Activated naive CD8-positive, alpha-beta T cell (primary cell): ENCODE measurements at regions not wholly inside any gene's neighbourhood (a gene's known extent, or its start where the extent isn't known, plus 50 kb on each side); places are given as distances from the start of the nearest gene placed in this dataset.
"Not testable (repeated sequence)": the region's sequence is repeated elsewhere in the genome, so short reads cannot be mapped to it uniquely, and the experiment has no call there.

Experiments used
- H3K27ac Mint-ChIP-seq: one replicate; pipeline ENCODE4 v1.8.0; 2021; ENCODE audit warnings: mixed read lengths
- H3K27me3 Mint-ChIP-seq: one replicate; pipeline ENCODE4 v1.8.0; 2021; ENCODE audit warnings: mixed read lengths
- H3K36me3 Mint-ChIP-seq: one replicate; pipeline ENCODE4 v1.8.0; 2021; ENCODE audit warnings: mixed read lengths
- H3K4me1 Mint-ChIP-seq: one replicate; pipeline ENCODE4 v1.8.0; 2021; ENCODE audit warnings: low read depth, mixed read lengths
- H3K4me3 Mint-ChIP-seq: one replicate; pipeline ENCODE4 v1.8.0; 2021; ENCODE audit warnings: mild to moderate bottlenecking, mixed read lengths
- H3K9me3 Mint-ChIP-seq: one replicate; pipeline ENCODE4 v1.8.0; 2021; ENCODE audit warnings: low read depth, mixed read lengths

DNA sequence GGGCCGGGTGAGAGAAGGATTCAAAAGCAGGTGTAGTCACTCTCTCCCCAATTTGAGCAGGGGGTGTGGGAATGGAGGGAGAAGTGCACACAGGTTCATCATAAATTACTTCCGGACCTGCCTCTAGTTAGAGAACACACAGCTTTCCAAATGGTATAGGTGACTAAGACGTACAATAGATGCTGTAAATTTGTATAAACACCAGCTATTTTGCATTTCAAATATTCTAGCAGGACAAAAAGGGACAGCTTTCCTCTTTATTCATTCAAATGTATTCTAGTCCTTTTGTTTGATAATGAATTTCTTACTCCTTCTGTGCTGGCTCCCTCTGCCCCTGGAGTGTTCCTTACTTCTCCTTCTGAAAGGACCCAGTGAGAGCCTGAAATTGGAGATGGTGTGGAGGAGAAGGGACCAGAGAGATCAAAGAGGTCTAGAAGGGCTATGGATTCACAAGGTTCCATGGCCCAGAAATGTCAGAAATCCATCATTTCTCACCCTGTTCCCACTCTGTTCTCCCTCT lies 53.2 kb upstream of the SH3BP4 start:
- no peaks in the 10 kb centered on the region for H3K27me3 Mint-ChIP-seq
- no peak overlapping the region for H3K4me3 Mint-ChIP-seq
- H3K4me1 Mint-ChIP-seq: no peaks in the 10 kb centered on the region
- H3K27ac Mint-ChIP-seq: no peak overlapping the region
- H3K9me3 Mint-ChIP-seq: no peaks in the 10 kb centered on the region
- H3K36me3 Mint-ChIP-seq: no peaks in the 10 kb centered on the region

DNA sequence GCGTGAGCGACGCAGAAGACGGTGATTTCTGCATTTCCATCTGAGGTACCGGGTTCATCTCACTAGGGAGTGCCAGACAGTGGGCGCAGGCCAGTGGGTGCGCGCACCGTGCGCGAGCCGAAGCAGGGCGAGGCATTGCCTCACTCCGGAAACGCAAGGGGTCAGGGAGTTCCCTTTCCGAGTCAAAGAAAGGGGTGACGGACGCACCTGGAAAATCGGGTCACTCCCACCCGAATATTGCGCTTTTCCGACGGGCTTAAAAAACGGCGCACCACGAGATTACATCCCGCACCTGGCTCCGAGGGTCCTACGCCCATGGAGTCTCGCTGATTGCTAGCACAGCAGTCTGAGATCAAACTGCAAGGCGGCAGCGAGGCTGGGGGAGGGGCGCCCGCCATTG lies 63.4 kb upstream of the SH3BP4 start:
- H3K27ac Mint-ChIP-seq, H3K9me3 Mint-ChIP-seq, H3K4me1 Mint-ChIP-seq, H3K36me3 Mint-ChIP-seq, H3K27me3 Mint-ChIP-seq: not testable (repeated sequence)
- peak overlapping the region; percentile 73 for H3K4me3 Mint-ChIP-seq

DNA sequence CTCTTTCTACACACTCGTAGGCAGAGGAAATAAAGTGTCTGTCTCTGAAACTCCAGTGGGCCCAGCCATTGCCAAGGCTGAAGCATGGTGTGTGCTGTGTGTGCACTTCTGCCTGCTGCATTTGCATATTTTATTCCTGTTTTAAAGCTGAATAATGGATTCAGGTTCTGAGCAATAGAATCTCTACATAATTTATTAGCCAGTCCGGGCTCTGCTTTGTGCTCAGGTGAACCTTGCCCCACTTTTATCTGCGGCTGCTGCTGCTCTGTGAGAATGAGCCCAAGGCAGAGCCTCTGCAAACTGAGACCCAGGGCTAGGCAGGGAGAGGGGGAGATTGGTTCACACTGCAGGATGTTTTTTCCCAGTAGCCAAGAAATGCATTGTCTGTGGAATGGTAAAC lies 64.6 kb upstream of the SH3BP4 start:
- no peaks in the 10 kb centered on the region for H3K9me3 Mint-ChIP-seq
- H3K4me1 Mint-ChIP-seq: no peaks in the 10 kb centered on the region
- H3K36me3 Mint-ChIP-seq: peaks cover 2% of the 10 kb centered on the region
- no peaks in the 10 kb centered on the region for H3K27me3 Mint-ChIP-seq
- no peak overlapping the region for H3K27ac Mint-ChIP-seq
- no peak overlapping the region for H3K4me3 Mint-ChIP-seq

DNA sequence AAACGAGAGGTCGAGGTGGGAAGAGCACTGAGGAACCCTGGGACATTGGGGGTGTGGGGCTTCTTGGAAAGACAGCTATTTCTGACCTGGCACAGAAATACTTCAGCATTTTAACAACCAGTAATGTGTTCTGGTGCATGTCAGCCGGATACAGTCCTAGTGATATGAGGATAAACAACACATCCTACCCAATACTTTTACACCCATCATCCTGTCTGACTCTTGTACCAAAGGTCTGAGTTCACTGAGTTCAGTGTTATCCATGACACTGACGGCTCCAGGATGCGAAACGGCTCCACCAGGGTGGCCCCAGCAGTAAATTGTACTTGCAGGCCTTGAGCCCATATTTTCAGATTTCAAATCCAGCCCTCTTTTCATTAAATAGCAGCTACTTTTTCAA lies 65.9 kb upstream of the SH3BP4 start:
- H3K4me1 Mint-ChIP-seq: peaks cover 3% of the 10 kb centered on the region
- no peaks in the 10 kb centered on the region for H3K9me3 Mint-ChIP-seq
- H3K27me3 Mint-ChIP-seq: no peaks in the 10 kb centered on the region
- H3K27ac Mint-ChIP-seq: no peak overlapping the region
- H3K4me3 Mint-ChIP-seq: no peak overlapping the region
- H3K36me3 Mint-ChIP-seq: peaks cover 2% of the 10 kb centered on the region

DNA sequence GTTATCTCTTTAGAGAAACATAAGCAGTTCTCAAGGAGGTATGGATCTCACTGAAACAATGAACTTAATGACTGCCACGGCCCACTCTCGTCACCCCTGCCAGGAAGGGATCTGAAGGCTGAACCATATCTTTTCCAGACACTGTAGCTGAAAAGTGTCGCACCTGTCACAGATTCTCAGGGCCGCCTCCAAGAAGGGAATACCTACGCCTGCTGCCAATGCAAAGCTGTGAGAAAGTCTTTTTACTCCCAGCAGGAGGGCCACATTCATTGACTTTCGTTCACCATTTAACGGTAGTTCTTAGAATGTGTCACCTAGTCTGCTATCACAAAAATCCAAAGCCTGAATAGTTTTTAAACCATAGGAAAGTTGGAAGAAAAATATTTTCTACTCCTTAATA lies 66.7 kb upstream of the SH3BP4 start:
- Mint-ChIP-seq H3K27me3 (no peaks in the 10 kb centered on the region), H3K9me3 (no peaks in the 10 kb centered on the region), H3K4me3 (no peak overlapping the region), H3K36me3 (peaks cover 2% of the 10 kb centered on the region), H3K27ac (no peak overlapping the region), H3K4me1 (peaks cover 6% of the 10 kb centered on the region)

DNA sequence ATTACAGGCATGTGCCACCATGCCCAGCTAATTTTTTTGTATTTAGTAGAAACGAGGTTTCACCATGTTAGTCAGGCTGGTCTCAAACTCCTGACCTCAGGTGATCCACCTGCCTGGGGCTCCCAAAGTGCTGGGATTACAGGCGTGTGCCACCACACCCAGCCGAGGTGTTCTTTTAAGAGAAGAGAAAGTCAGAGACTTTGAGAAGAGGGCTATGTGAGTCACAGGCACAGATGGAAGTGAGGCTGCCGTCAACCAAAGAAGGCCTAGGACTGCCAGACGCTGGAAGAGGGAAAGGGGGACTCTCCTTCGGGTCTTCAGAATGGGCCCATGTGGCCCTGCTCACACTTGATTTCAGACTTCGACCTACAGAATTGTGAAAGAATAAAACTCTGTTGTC lies 67.2 kb upstream of the SH3BP4 start:
- no peaks in the 10 kb centered on the region for H3K9me3 Mint-ChIP-seq
- H3K4me3 Mint-ChIP-seq: no peak overlapping the region
- H3K27ac Mint-ChIP-seq: no peak overlapping the region
- H3K27me3 Mint-ChIP-seq: no peaks in the 10 kb centered on the region
- H3K4me1 Mint-ChIP-seq: peaks cover 6% of the 10 kb centered on the region
- H3K36me3 Mint-ChIP-seq: peaks cover 2% of the 10 kb centered on the region

DNA sequence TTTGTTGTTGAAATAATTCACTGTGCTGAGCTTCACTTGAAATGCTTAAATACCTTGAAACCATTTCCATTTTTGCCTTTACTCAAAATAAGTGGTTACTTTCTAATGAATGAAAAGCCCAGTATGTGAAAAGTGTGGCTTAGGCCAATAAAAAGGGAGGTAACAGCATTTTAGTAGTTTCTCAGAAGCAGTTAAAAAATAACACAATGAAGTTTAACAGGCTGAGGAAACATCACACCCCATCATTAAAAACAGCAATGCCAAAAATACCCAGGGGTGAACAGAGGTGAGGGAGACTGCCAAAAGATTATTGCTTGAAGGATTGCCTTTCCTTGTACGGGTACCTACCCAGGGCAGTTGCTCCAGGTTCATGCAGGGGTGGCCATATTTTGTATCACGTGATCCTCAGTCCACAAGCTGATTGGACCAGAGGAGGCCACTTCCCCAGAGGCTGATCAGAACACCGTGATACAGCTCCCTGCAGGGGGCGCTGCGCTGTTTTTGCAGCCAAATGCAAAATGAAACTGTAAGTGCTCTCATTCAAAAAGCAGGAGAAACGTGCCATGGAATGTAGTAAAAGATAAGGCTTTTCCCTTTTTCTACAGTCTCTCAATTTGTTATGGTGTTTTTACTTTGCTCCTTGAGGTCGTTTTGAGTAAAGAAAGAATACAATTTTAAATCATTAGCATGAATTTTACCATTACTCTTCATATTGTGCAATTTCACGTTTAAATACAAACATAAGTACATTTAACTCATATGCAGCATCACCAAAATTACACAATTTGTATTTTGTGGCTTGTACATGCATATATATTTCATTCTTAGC lies 70.2 kb upstream of the SH3BP4 start:
- Mint-ChIP-seq H3K27me3 (peaks cover 2% of the 10 kb centered on the region), H3K36me3 (peaks cover under 1% of the 10 kb centered on the region), H3K4me3 (no peak overlapping the region), H3K9me3 (no peaks in the 10 kb centered on the region), H3K4me1 (peaks cover 6% of the 10 kb centered on the region), H3K27ac (no peak overlapping the region)

DNA sequence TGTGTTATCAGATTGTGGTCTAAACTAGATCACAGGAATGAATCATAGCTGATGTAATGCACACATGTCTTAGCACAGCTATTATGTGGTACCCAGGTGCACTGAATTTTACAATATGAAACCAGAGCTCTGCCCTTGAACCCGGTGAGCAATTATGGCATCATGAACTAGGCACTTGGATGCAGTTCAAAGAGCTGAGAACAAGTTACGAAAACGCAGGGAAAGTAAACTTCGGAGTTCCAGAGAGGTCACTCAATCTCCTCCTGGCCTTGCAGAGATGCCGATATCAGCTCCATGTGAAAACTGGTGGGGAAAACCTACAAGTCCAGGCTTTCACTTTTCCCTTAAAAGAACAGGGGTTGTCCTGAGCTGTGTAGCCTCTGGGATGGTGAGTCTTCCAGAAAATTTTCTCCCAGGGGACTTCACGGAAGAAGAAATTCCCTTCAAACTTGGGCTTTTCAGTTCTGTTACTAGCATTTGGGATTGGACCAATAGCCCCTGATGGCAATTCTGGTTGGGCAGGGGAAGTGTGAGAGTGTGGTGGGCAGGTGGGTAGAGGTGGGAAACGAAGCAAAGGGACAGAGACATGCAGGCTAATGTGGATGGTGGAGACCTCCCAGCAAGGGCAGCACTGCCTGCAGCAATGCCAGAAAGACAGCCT lies 71.1 kb upstream of the SH3BP4 start:
- Mint-ChIP-seq H3K4me3 (no peak overlapping the region), H3K27ac (no peak overlapping the region), H3K27me3 (peaks cover 8% of the 10 kb centered on the region), H3K36me3 (peaks cover 3% of the 10 kb centered on the region), H3K9me3 (peaks cover 4% of the 10 kb centered on the region), H3K4me1 (peaks cover 6% of the 10 kb centered on the region)

DNA sequence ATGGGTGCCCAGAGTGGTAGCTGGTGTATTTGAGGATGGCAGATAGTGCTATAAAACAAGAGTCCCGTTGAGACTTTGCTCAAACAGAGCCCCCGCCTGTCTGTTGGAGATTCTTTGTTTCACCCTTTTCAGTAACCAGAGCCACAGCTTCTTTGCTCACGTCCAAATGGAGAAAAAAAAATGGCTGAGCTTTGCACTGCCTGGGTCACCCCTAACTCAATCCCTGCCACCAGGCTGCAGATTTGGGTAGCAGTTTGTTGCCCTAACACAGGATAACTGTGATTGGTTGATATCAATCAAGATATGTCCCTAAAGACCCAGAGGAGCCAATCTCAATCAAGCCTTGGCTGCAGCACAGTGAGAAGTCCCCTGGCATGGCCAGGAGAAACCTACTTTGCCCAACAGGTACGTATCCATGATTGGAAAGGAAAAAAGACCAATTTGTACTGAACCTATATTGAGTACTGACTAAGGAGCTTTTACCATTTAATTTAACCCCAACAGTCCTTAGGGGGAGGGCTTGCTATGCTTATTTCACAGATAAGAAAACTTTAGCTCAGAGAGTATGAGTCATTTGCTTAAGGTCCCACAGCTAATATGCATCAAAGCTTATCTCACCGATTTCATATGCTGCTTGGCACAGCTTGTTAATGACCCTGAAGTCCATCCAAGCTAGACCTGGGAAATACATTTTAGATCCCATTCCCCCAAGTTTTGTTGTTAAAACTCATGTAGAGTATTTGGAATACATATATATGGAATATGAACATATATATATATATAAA lies 72.0 kb upstream of the SH3BP4 start:
- Mint-ChIP-seq H3K9me3 (peaks cover 4% of the 10 kb centered on the region), H3K36me3 (peaks cover 3% of the 10 kb centered on the region), H3K27ac (no peak overlapping the region), H3K27me3 (peaks cover 8% of the 10 kb centered on the region), H3K4me3 (no peak overlapping the region), H3K4me1 (peaks cover 6% of the 10 kb centered on the region)

DNA sequence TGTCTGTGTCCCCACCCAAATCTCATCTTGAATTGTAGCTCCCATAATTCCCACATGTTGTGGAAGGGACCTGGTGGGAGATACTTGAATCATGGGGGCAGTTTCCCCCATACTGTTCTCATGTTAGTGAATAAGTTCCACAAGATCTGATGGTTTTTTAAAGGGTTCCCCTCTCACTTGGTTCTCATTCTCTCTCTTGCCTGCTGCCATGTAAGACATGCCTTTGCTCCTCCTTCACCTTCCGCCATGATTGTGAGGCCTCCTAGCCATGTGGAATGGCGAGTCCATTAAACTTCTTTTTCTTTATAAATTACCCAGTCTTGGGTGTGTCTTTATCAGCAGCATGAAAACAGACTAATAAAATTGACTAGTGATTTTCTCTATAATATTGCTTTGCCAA lies 75.2 kb upstream of the SH3BP4 start:
- H3K36me3 Mint-ChIP-seq, H3K9me3 Mint-ChIP-seq, H3K27ac Mint-ChIP-seq, H3K4me1 Mint-ChIP-seq, H3K4me3 Mint-ChIP-seq, H3K27me3 Mint-ChIP-seq: not testable (repeated sequence)

DNA sequence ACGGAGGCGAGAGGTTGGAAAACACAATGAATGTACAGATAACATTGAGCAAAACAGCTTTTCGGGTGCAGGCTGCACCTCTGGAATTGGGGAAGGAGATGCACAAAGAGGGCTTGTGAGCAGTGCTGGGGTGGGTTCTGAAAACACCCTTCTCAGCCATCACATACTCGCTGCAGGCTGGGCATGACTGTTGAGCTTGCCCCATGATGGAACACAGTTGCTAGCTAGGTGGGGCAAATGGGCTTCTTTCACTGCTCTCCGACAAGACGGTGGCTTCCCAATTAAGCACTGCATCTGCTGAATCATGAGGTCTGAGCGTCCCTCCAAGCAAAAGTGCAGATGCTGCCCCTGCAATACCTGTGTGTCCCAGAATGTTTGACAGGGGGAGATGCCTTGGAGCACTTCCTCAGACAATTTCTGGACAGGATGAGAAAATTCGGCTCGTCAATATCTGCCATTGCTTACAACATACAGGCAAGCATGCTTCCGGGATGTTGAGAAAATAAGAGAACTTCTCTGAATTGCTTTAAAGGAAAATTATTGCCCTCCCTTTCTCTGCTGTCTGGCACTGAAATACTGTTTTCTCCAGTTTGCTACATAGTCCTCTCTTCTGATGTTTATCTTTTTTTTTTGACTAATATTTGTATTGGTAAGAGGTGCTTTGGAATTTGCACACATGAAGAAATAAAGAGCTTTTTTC lies 77.3 kb upstream of the SH3BP4 start:
- H3K4me1 Mint-ChIP-seq: no peaks in the 10 kb centered on the region
- no peak overlapping the region for H3K4me3 Mint-ChIP-seq
- H3K36me3 Mint-ChIP-seq: peaks cover 3% of the 10 kb centered on the region
- H3K27ac Mint-ChIP-seq: no peak overlapping the region
- H3K9me3 Mint-ChIP-seq: peaks cover 7% of the 10 kb centered on the region
- H3K27me3 Mint-ChIP-seq: peaks cover 13% of the 10 kb centered on the region

DNA sequence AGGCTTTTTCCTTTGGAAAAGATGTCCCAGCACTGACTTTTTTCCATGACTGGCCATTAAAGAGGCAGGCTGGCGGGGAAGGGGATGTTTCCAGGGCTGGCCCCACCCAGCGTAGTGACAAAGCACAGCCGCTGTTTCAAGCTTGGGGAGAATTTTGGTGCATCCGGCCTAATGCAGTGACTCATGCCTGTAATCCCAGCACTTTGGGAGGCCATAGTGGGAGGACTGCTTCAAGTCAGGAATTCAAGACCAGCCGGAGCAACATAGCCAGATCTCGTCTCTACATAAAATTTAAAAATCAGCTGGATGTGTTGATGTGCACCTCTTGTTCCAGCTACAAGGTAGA lies 78.0 kb upstream of the SH3BP4 start:
- Mint-ChIP-seq H3K36me3 (peaks cover 3% of the 10 kb centered on the region), H3K4me1 (no peaks in the 10 kb centered on the region), H3K4me3 (no peak overlapping the region), H3K27me3 (peaks cover 13% of the 10 kb centered on the region), H3K27ac (no peak overlapping the region), H3K9me3 (peaks cover 7% of the 10 kb centered on the region)

DNA sequence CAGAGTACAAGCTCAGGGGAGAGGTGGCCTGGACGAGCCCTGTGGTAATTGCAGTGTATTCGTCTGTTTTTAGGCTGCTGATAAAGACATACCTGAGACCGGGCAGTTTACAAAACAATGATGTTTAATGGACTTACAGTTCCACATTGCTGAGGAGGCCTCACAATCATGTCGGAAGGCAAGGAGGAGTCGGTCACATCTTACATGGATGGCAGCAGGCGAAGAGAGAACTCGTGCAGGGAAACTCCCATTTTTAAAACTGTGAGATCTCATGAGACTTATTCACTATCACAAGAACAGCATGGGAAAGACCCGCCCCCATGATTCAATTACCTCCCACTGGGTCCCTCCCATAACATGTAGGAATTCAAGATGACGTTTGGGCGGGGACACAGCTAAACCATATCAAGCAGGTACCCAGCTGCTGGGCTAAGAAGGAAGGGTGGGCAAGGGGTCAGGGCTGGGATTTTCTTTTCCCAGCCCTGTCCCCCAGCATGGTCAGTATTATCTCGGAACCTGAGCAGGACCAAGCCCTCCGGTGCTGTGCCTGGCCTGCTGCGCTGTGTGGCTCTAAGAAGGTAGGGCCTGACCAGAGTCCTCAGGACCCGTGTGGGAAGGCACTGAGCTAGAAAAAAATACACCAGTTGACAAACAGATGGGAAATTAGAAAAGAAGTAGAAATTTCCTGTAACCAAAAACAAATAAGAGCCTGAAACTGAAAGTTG lies 78.6 kb upstream of the SH3BP4 start:
- H3K27ac Mint-ChIP-seq: no peak overlapping the region
- H3K36me3 Mint-ChIP-seq: peaks cover 3% of the 10 kb centered on the region
- peaks cover 7% of the 10 kb centered on the region for H3K9me3 Mint-ChIP-seq
- H3K4me3 Mint-ChIP-seq: no peak overlapping the region
- peaks cover 13% of the 10 kb centered on the region for H3K27me3 Mint-ChIP-seq
- H3K4me1 Mint-ChIP-seq: no peaks in the 10 kb centered on the region

DNA sequence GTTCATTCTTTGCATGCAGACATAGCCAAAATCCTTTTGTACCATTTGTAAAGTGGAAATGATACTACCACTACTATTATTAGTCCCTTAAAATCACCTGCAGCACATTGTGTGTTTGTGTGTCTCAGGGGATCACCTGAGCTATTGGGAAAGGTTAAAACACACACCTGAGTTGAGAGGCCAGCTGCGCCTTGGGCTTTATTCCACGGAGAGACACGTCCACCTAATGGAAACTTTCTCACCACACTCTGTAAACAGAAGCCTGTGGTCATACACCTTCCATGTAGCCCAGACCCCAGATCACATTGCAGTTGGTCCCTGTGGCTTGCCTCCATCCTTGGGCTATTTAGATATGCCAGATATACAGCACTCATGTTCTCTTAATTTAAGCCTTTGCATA lies 81.8 kb upstream of the SH3BP4 start:
- Mint-ChIP-seq H3K27ac (no peak overlapping the region), H3K4me3 (no peak overlapping the region), H3K36me3 (no peaks in the 10 kb centered on the region), H3K9me3 (peaks cover 3% of the 10 kb centered on the region), H3K4me1 (no peaks in the 10 kb centered on the region), H3K27me3 (peaks cover 5% of the 10 kb centered on the region)
